Right ventricle myocardium inferior (tissue), 1 donor: ENCODE measurements at regions not wholly inside any gene's neighbourhood (a gene's known extent, or its start where the extent isn't known, plus 50 kb on each side); places are given as distances from the start of the nearest gene placed in this dataset.

Experiments
- ATAC-seq: fragments of 200-7000 bp; cut with Tn5 transposase; one replicate; pipeline ENCODE4 v1.9.1; 2020; ENCODE audit warnings: mild to moderate bottlenecking, moderate library complexity
- DNase-seq: peaks from one replicate; pipeline ENCODE4 v3.0.0; 2021; ENCODE audit errors: missing footprints
- intact Hi-C: fragments of 100-400 bp; cut with DNase I; formaldehyde crosslinking; loops from one replicate; pipeline ENCODE4 v1.11.0; 2022
- donor health status: DM: no; HTN: yes; CAD: no; lungs with severe emphysema.

GRCh38 chr14:26067786-26068459, 529.9 kb downstream of the NOVA1 start:
- ATAC-seq: no peak
- no peak for DNase-seq
- intact Hi-C loops: no loop called here

GRCh38 chr14:26067341-26067740, 530.5 kb downstream of the NOVA1 start:
- no peak for DNase-seq
- intact Hi-C loops: no loop called here
- no peak for ATAC-seq

GRCh38 chr14:26056036-26056616, 541.7 kb downstream of the NOVA1 start:
- intact Hi-C loops: no loop called here
- DNase-seq: no peak

GRCh38 chr14:26032348-26032747, 565.5 kb downstream of the NOVA1 start:
- intact Hi-C loops: no loop called here
- DNase-seq (no peak), ATAC-seq (no peak)

More at GRCh38 chr14:26056036-26056616, 541.7 kb downstream of the NOVA1 start:
- no peak for ATAC-seq

- DNase-seq (no peak), ATAC-seq (no peak)
- intact Hi-C loops: no loop called here
These were observed 571.4 kb downstream of the NOVA1 start for GRCh38 chr14:26026384-26026783.

GRCh38 chr14:26023967-26024366, 573.9 kb downstream of the NOVA1 start:
- ATAC-seq (no peak), DNase-seq (no peak)
- intact Hi-C loops: no loop called here

- ATAC-seq: no peak
- intact Hi-C loops: no loop called here
- no peak for DNase-seq
These were observed 576.1 kb downstream of the NOVA1 start for GRCh38 chr14:26021759-26022158.

- ATAC-seq: no peak
- DNase-seq: no peak
- intact Hi-C loops: no loop called here
These were observed 580.6 kb downstream of the NOVA1 start for GRCh38 chr14:26017270-26017669.

GRCh38 chr14:26008290-26008689, 589.5 kb downstream of the NOVA1 start:
- ATAC-seq (no peak), DNase-seq (no peak)
- intact Hi-C loops: no loop called here

- ATAC-seq (no peak), DNase-seq (no peak)
- intact Hi-C loops: no loop called here
These were observed 593.5 kb downstream of the NOVA1 start for GRCh38 chr14:26004342-26004741.

- intact Hi-C loops: no loop called here
- ATAC-seq: no peak
- DNase-seq: no peak
These were observed 604.0 kb downstream of the NOVA1 start for GRCh38 chr14:25993830-25994229.

GRCh38 chr14:25988536-25988935, 609.3 kb downstream of the NOVA1 start:
- ATAC-seq (no peak), DNase-seq (no peak)
- intact Hi-C loops: no loop called here

- intact Hi-C loops: no loop called here
- ATAC-seq: no peak
These were observed 642.1 kb downstream of the NOVA1 start for GRCh38 chr14:25955772-25956171.

GRCh38 chr14:25953532-25954139, 644.2 kb downstream of the NOVA1 start:
- no peak for ATAC-seq
- DNase-seq: no peak
- intact Hi-C loops: no loop called here

More at GRCh38 chr14:25955772-25956171, 642.1 kb downstream of the NOVA1 start:
- no peak for DNase-seq

- intact Hi-C loops: no loop called here
- DNase-seq: no peak
- no peak for ATAC-seq
These were observed 652.1 kb downstream of the NOVA1 start for GRCh38 chr14:25945746-25946145.

GRCh38 chr14:25944020-25944419, 653.8 kb downstream of the NOVA1 start:
- ATAC-seq: no peak
- intact Hi-C loops: no loop called here

GRCh38 chr14:25943329-25943728, 654.5 kb downstream of the NOVA1 start:
- DNase-seq (no peak), ATAC-seq (no peak)
- intact Hi-C loops: no loop called here

More at GRCh38 chr14:25944020-25944419, 653.8 kb downstream of the NOVA1 start:
- no peak for DNase-seq

- intact Hi-C loops: no loop called here
- ATAC-seq (no peak), DNase-seq (no peak)
These were observed 655.7 kb downstream of the NOVA1 start for GRCh38 chr14:25942090-25942489.

GRCh38 chr14:25933731-25934130, 664.1 kb downstream of the NOVA1 start:
- intact Hi-C loops: no loop called here
- ATAC-seq: no peak
- no peak for DNase-seq

- no peak for ATAC-seq
- DNase-seq: no peak
- intact Hi-C loops: no loop called here
These were observed 667.8 kb downstream of the NOVA1 start for GRCh38 chr14:25929881-25930615.
